ENCODE measurements at regions not wholly inside any gene's neighbourhood (a gene's known extent, or its start where the extent isn't known, plus 50 kb on each side); places are given as distances from the start of the nearest gene placed in this dataset.

- DNase-seq (ENCODE audit: low read depth): no peak
Observed at GRCh38 chr5:38753776-38754175, 92.0 kb upstream of the OSMR start.

- DNase-seq (ENCODE audit: low read depth): peak; percentile 12
Observed at GRCh38 chr5:38755181-38755580, 90.6 kb upstream of the OSMR start.

GRCh38 chr5:38756068-38756467, 89.7 kb upstream of the OSMR start:
- DNase-seq (ENCODE audit: low read depth): no peak

- no peak for DNase-seq (ENCODE audit: low read depth)
Observed at GRCh38 chr5:38757451-38758245, 88.2 kb upstream of the OSMR start.

- DNase-seq (ENCODE audit: low read depth): no peak
Observed at GRCh38 chr5:38758774-38759600, 86.8 kb upstream of the OSMR start.

- DNase-seq (ENCODE audit: low read depth): no peak
Observed at GRCh38 chr5:38764937-38765391, 80.8 kb upstream of the OSMR start.

- DNase-seq (ENCODE audit: low read depth): no peak
Observed at GRCh38 chr5:38765399-38765861, 80.4 kb upstream of the OSMR start.

- DNase-seq (ENCODE audit: low read depth): no peak
Observed at GRCh38 chr5:38766151-38766550, 79.7 kb upstream of the OSMR start.

GRCh38 chr5:38768412-38769211, 77.2 kb upstream of the OSMR start:
- DNase-seq (ENCODE audit: low read depth): no peak

GRCh38 chr5:38772471-38772870, 73.3 kb upstream of the OSMR start:
- DNase-seq (ENCODE audit: low read depth): no peak

- DNase-seq (ENCODE audit: low read depth): no peak
Observed at GRCh38 chr5:38775218-38775840, 70.5 kb upstream of the OSMR start.

GRCh38 chr5:38776149-38776896, 69.5 kb upstream of the OSMR start:
- DNase-seq (ENCODE audit: low read depth): no peak

- DNase-seq (ENCODE audit: low read depth): no peak
Observed at GRCh38 chr5:38777111-38777510, 68.7 kb upstream of the OSMR start.

GRCh38 chr5:38780316-38780715, 65.5 kb upstream of the OSMR start:
- no peak for DNase-seq (ENCODE audit: low read depth)

- peak; percentile 43 for DNase-seq (ENCODE audit: low read depth)
Observed at GRCh38 chr5:38780945-38781344, 64.9 kb upstream of the OSMR start.

GRCh38 chr5:38782180-38782835, 63.5 kb upstream of the OSMR start:
- DNase-seq (ENCODE audit: low read depth): no peak

GRCh38 chr5:38783011-38783561, 62.7 kb upstream of the OSMR start:
- peak; percentile 95 for DNase-seq (ENCODE audit: low read depth)

- no peak for DNase-seq (ENCODE audit: low read depth)
Observed at GRCh38 chr5:38789134-38789533, 56.7 kb upstream of the OSMR start.

GRCh38 chr5:38789777-38790176, 56.0 kb upstream of the OSMR start:
- no peak for DNase-seq (ENCODE audit: low read depth)

GRCh38 chr5:38790268-38790667, 55.5 kb upstream of the OSMR start:
- no peak for DNase-seq (ENCODE audit: low read depth)
